Endothelial cell of umbilical vein (primary cell): ENCODE measurements at regions not wholly inside any gene's neighbourhood (a gene's known extent, or its start where the extent isn't known, plus 50 kb on each side); places are given as distances from the start of the nearest gene placed in this dataset.

ENCODE experiments used
- BruUV-seq: library from RNA; stranded (reverse); fragments of 400-500 nt; replicated peaks from 2 replicates; lab custom pipeline; 2021; lab: Mats Ljungman, UMichigan
- CTCF ChIA-PET: fragments of 300-600, 350-600 bp; sonication (Branson Sonifier 250); formaldehyde crosslinking; loops from one replicate; lab custom pipeline; 2021; ENCODE audit warnings: antibody characterized with exemption, inconsistent platforms; lab: Charles Lee
- POLR2A ChIA-PET: fragments of 300-600, 350-600 bp; sonication (Branson Sonifier 250); formaldehyde crosslinking; loops from one replicate; lab custom pipeline; 2021; ENCODE audit warnings: antibody characterized with exemption, inconsistent platforms; lab: Charles Lee
- DNase-seq: peaks from one replicate; pipeline ENCODE4 v3.0.0-alpha.2; 2011; ENCODE audit warnings: low read depth, low spot score
- FAIRE-seq: peaks from 2 replicates; lab custom pipeline; 2011; peaks lifted over from hg19 to GRCh38; lab: Jason Lieb, UNC
- H2AFZ ChIP-seq: 2 replicates; pipeline ENCODE4 v1.6.0; 2012; ENCODE audit warnings: low read depth, low read length, control low read depth, inconsistent platforms
- H3K27ac ChIP-seq: 2 replicates; pipeline ENCODE4 v1.5.1; 2011; ENCODE audit warnings: low read depth, mild to moderate bottlenecking, control low read depth, low read length, moderate library complexity; ENCODE audit not compliant: insufficient read depth
- H3K27me3 ChIP-seq, 2 experiments: 2 replicates each; pipeline versions ENCODE4 v1.6.0 to v1.6.1; 2011; ENCODE audit warnings: low read length in 2 of 2, mixed read lengths in 1 of 2; ENCODE audit not compliant: control insufficient read depth in 2 of 2, insufficient read depth in 2 of 2
- H3K36me3 ChIP-seq, 2 experiments: 2 replicates in 1 of 2; 3 replicates in 1 of 2; pipeline ENCODE4 v1.5.1; 2011; ENCODE audit warnings: low read length in 2 of 2, mild to moderate bottlenecking in 1 of 2, moderate library complexity in 1 of 2; ENCODE audit not compliant: control insufficient read depth in 2 of 2, insufficient read depth in 2 of 2; ENCODE audit errors: extremely low read depth in 1 of 2
- H3K4me1 ChIP-seq: 3 replicates; pipeline ENCODE4 v1.5.1; 2011; ENCODE audit warnings: mild to moderate bottlenecking, low read length; ENCODE audit not compliant: control insufficient read depth, insufficient read depth; ENCODE audit errors: extremely low read depth
- H3K4me2 ChIP-seq: 2 replicates; pipeline ENCODE4 v1.6.1; 2011; ENCODE audit warnings: low read length, control low read depth, mixed read lengths; ENCODE audit not compliant: insufficient read depth
- H3K4me3 ChIP-seq, 3 experiments: fragments of 200-600 bp in 1 of 3; sonication (generic), shearing (Covaris generic) in 1 of 3; replicated peaks in 1 of 3; 2 replicates each; pipeline ENCODE4 v1.5.1; 2011 to 2016; ENCODE audit warnings: control low read depth in 3 of 3, low read length in 3 of 3, mild to moderate bottlenecking in 2 of 3, inconsistent platforms in 1 of 3, low read depth in 1 of 3, moderate library complexity in 1 of 3; ENCODE audit not compliant: insufficient read depth in 1 of 3
- H3K79me2 ChIP-seq: 2 replicates; pipeline ENCODE4 v1.6.0; 2012; ENCODE audit warnings: low read length, inconsistent platforms; ENCODE audit not compliant: control insufficient read depth, insufficient read depth
- H3K9ac ChIP-seq: replicated peaks from 2 replicates; pipeline ENCODE3; 2011; ENCODE audit warnings: low read length, control low read depth; ENCODE audit not compliant: insufficient read depth; ENCODE audit errors: extremely low read depth
- H3K9me1 ChIP-seq: replicated peaks from 3 replicates; pipeline ENCODE4 v1.6.0; 2011; ENCODE audit warnings: mild to moderate bottlenecking, low read length; ENCODE audit not compliant: control insufficient read depth, insufficient read depth; ENCODE audit errors: extremely low read depth
- H3K9me3 ChIP-seq: replicated peaks from 2 replicates; pipeline ENCODE4 v1.5.1; 2012; ENCODE audit warnings: low read length, inconsistent platforms; ENCODE audit not compliant: control insufficient read depth, insufficient read depth
- H4K20me1 ChIP-seq: replicated peaks from 2 replicates; pipeline ENCODE3; 2011; ENCODE audit warnings: mild to moderate bottlenecking, low read length; ENCODE audit not compliant: control insufficient read depth, insufficient read depth; ENCODE audit errors: extremely low read depth
- EZH2 ChIP-seq: IDR thresholded peaks from 2 replicates; pipeline ENCODE4 v1.6.1; 2012; ENCODE audit warnings: borderline replicate concordance, low read depth, mild to moderate bottlenecking, moderate library complexity, low read length, inconsistent platforms; ENCODE audit not compliant: severe bottlenecking
- FOS ChIP-seq: IDR thresholded peaks from 2 replicates; pipeline ENCODE4 v1.6.1; 2011; ENCODE audit warnings: mild to moderate bottlenecking, low read length, moderate library complexity, borderline replicate concordance; ENCODE audit not compliant: insufficient read depth
- GATA2 ChIP-seq: IDR thresholded peaks from 2 replicates; pipeline ENCODE4 v1.7.0; 2011; ENCODE audit warnings: low read depth, mild to moderate bottlenecking, moderate library complexity, mixed read lengths, low read length; ENCODE audit not compliant: insufficient read length, insufficient read depth
- JUN ChIP-seq: IDR thresholded peaks from 2 replicates; pipeline ENCODE4 v1.6.1; 2011; ENCODE audit warnings: borderline replicate concordance, low read depth; ENCODE audit not compliant: insufficient read length, insufficient read depth
- MYC ChIP-seq: IDR thresholded peaks from one replicate; pipeline ENCODE4 v1.6.1; 2011; ENCODE audit warnings: mild to moderate bottlenecking, low read depth, low read length
- POLR2A ChIP-seq: IDR thresholded peaks from 2 replicates; pipeline ENCODE4 v1.6.1; 2012; ENCODE audit warnings: low read depth, mild to moderate bottlenecking, control low read depth, low read length
- dilution Hi-C: fragments of 300-500 bp; cut with MboI; formaldehyde crosslinking; loops from one replicate; pipeline ENCODE4 v1.15.0; 2019; ENCODE audit warnings: low sequenced_read_pairs; ENCODE audit not compliant: extremely low pct_ligation_motif_present
- intact Hi-C: fragments of 100-400 bp; cut with micrococcal nuclease; formaldehyde crosslinking; loops from one replicate; pipeline ENCODE4 v1.10.0; 2022
- TF ChIP-seq, protein P1 (sequence below), 2 donors: IDR thresholded peaks; 1 replicate in 1 of 2; 2 replicates in 1 of 2; pipeline ENCODE4 v1.5.1; 2011; ENCODE audit warnings: low read length in 2 of 2, mild to moderate bottlenecking in 2 of 2, moderate library complexity in 2 of 2, control low read depth in 1 of 2, inconsistent platforms in 1 of 2, low read depth in 1 of 2; ENCODE audit not compliant: insufficient read depth in 1 of 2; ENCODE audit errors: extremely low read depth in 1 of 2

DNA sequence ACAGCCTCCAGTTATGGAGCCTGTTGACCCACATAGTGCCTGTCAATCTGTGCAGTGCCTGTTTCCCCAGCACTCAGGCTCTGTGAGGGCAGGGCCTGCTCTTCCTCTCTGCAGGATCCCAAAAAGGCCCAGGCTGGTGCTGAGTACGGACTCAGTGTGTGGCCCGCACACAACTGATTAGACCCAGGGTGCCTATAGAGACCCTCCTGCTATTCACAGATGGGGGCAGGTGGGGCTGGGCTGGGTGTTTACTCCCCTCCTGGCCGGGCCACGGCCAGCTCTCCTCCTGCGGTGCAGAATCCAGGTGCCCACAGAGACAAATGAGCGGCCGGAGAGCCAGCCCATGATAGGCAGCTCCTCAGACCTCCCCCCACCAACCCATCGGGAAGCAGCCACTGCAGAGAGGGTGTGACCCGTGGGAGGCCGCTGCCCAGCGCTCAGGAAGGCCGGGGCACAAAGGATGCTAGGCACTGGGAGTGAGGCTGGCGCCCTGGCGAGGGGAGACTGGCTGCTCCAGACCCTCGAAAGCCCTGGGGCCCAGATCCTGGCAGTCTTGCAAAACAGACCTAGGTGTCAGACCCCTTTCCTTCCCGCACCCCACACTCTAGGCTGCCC, 239.0 kb downstream of the CTTN start:
- intact Hi-C loops (no loop called here), dilution Hi-C loops (no loop called here)
- H3K27me3 ChIP-seq = no peaks in the 10 kb centered on the region
- FAIRE-seq (no peak), DNase-seq (no peak)
- no peaks in the 10 kb centered on the region for H3K4me1 ChIP-seq
- no peaks in the 10 kb centered on the region for H3K36me3 ChIP-seq
- H2AFZ ChIP-seq = no peak overlapping the region
- H3K79me2 ChIP-seq = no peaks in the 10 kb centered on the region
- no peaks in the 10 kb centered on the region for H4K20me1 ChIP-seq
- BruUV-seq = no TSS peak
- H3K27ac ChIP-seq = no peak overlapping the region
- H3K4me2 ChIP-seq = no peak overlapping the region
- H3K4me3 ChIP-seq = no peak overlapping the region
- H3K9me1 ChIP-seq = no peaks in the 10 kb centered on the region
- H3K9ac ChIP-seq = no peak overlapping the region
- H3K9me3 ChIP-seq = no peaks in the 10 kb centered on the region
- ChIA-PET CTCF (no interaction called here), POLR2A (no interaction called here)
- no peak for TF ChIP-seq EZH2
- TF ChIP-seq MYC = no peak
- TF ChIP-seq GATA2 = no peak
- TF ChIP-seq FOS = no peak
- TF ChIP-seq, protein P1, sequence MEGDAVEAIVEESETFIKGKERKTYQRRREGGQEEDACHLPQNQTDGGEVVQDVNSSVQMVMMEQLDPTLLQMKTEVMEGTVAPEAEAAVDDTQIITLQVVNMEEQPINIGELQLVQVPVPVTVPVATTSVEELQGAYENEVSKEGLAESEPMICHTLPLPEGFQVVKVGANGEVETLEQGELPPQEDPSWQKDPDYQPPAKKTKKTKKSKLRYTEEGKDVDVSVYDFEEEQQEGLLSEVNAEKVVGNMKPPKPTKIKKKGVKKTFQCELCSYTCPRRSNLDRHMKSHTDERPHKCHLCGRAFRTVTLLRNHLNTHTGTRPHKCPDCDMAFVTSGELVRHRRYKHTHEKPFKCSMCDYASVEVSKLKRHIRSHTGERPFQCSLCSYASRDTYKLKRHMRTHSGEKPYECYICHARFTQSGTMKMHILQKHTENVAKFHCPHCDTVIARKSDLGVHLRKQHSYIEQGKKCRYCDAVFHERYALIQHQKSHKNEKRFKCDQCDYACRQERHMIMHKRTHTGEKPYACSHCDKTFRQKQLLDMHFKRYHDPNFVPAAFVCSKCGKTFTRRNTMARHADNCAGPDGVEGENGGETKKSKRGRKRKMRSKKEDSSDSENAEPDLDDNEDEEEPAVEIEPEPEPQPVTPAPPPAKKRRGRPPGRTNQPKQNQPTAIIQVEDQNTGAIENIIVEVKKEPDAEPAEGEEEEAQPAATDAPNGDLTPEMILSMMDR (IDR thresholded peaks at IDR 0.05; ENCODE audit: extremely low read depth in 1 of 2, insufficient read depth in 1 of 2, low read depth in 1 of 2, low read length in 2 of 2) = no peak
- no peak for TF ChIP-seq JUN
- no peak for TF ChIP-seq POLR2A
